Endometrium (tissue), 2 donors: ENCODE measurements at regions not wholly inside any gene's neighbourhood (a gene's known extent, or its start where the extent isn't known, plus 50 kb on each side); places are given as distances from the start of the nearest gene placed in this dataset.

Experiments
- FAIRE-seq: peaks from 2 replicates; lab custom pipeline; 2012; peaks lifted over from hg19 to GRCh38; lab: Jason Lieb, UNC
- donor health status: control.
- donor health status: control.

- no peak for FAIRE-seq
Observed at GRCh38 chr2:158905341-158905740, 63.1 kb upstream of the TANC1 start.

- FAIRE-seq = no peak
Observed at GRCh38 chr2:158905784-158906183, 62.7 kb upstream of the TANC1 start.

- no peak for FAIRE-seq
Observed at GRCh38 chr2:158907926-158908456, 60.4 kb upstream of the TANC1 start.

GRCh38 chr2:158912112-158912511 lies 56.3 kb upstream of the TANC1 start:
- FAIRE-seq = no peak

GRCh38 chr2:158912765-158913164 lies 55.7 kb upstream of the TANC1 start:
- no peak for FAIRE-seq

- no peak for FAIRE-seq
Observed at GRCh38 chr2:158914066-158914465, 54.4 kb upstream of the TANC1 start.

- FAIRE-seq = no peak
Observed at GRCh38 chr2:158914731-158915130, 53.7 kb upstream of the TANC1 start.

GRCh38 chr2:158917121-158917520 lies 51.3 kb upstream of the TANC1 start:
- FAIRE-seq = peak; percentile 97

- FAIRE-seq = no peak
Observed at GRCh38 chr2:158918452-158918851, 50.0 kb upstream of the TANC1 start.
